ENCODE measurements at regions not wholly inside any gene's neighbourhood (a gene's known extent, or its start where the extent isn't known, plus 50 kb on each side); places are given as distances from the start of the nearest gene placed in this dataset.

DNA sequence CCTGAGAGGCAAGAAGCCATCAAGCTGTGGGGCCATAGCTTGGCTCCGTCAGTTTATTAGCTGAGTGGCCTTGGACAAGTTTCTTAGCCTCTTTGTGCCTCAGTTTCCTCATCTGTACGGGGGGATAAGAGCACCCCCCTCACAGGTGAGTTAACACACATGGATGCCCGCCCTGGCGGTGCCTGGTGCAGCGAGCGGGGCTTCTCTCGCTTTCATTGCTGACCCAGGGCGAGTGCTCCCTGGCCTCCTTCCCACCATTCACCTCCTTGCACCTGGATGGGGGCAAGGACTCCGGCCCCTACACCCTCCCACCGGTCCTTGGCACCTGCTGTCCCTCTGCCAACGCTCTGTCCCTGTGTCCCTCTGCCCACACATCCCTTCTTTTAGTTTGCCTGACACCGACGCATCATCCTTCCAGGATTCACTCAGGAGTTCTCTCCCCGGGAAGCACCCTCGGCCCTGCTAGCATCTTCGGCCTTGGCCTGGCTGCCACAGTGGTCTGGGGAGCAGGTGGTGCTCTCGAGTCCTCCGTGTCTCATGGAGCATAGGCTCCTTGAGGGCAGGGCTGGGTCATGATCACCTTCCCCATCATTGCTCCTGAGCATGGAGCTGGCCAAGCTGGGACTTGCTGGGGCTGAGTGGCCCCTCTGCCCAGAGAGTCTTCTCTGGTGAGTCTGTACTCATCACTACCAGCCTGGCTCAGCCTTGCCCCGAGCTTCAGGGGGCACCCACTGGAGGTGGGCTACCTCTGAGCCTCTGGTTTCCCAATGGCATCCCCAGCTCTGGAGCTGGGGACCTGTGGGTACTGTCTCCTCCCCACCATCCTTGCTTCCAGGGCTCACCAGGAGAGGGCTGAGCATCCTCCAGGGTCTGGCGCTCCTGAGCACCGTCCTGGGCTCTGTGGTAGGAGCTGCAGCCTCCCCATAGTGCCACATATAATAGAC is 53.8 kb upstream of the SORCS2 start:
- Histone ChIP-seq H3K4me3 (no peak overlapping the region), H3K4me2 (ENCODE audit: control insufficient read depth, insufficient read depth) (no peak overlapping the region), H3K79me2 (ENCODE audit: control insufficient read depth, insufficient read depth, low read length) (no peaks in the 10 kb centered on the region), H3K27me3 (replicated peaks in 1 of 2; ENCODE audit: control insufficient read depth in 2 of 2, insufficient read depth in 2 of 2, low read length in 1 of 2) (no peaks in the 10 kb centered on the region; a peak in 1 of 4 replicates), H2AFZ (ENCODE audit: control insufficient read depth, low read depth, low read length) (no peak overlapping the region), H3K36me3 (ENCODE audit: control insufficient read depth in 2 of 2, insufficient read depth in 2 of 2, low read length in 1 of 2) (no peaks in the 10 kb centered on the region), H3K9ac (ENCODE audit: control insufficient read depth, insufficient read depth, low read length) (no peak overlapping the region), H4K20me1 (ENCODE audit: control insufficient read depth, insufficient read depth) (no peaks in the 10 kb centered on the region), H3K9me3 (replicated peaks; ENCODE audit: control insufficient read depth, insufficient read depth, low read length) (no peaks in the 10 kb centered on the region), H3K4me1 (ENCODE audit: control insufficient read depth, insufficient read depth, low read length) (no peaks in the 10 kb centered on the region), H3K27ac (ENCODE audit: control insufficient read depth, insufficient read depth) (no peak overlapping the region)
- no peak for FAIRE-seq
- DNase-seq (ENCODE audit: low read depth, low spot score), result no peak
- 31% methylated on average over 21 of the region's 21 CpGs for WGBS (ENCODE audit: insufficient coverage, insufficient replicate concordance, low lambda C conversion rate, missing lambda C conversion rate)
- POLR2A ChIA-PET, result no interaction called here
- ATAC-seq, result no peak
- in situ Hi-C loops (cut with MboI) (no loop called here), intact Hi-C loops (cut with micrococcal nuclease; ENCODE audit: unreplicated experiment) (no loop called here)
- no TSS peak for BruUV-seq (replicated peaks)
- RAD21 ChIA-PET (ENCODE audit: unreplicated experiment), result no interaction called here
- CTCF ChIA-PET, result no interaction called here
- SMC1A ChIA-PET (ENCODE audit: uncharacterized antibody, unreplicated experiment), result no interaction called here
- TF ChIP-seq EP300 (IDR thresholded peaks at IDR 0.05; ENCODE audit: borderline replicate concordance in 1 of 2, control insufficient read depth in 1 of 2, low read depth in 2 of 2, low read length in 2 of 2), result no peak
- no peak for TF ChIP-seq SMARCA5 (IDR thresholded peaks at IDR 0.05)
- no peak for TF ChIP-seq SMAD1 (IDR thresholded peaks at IDR 0.05; ENCODE audit: low read depth, partially characterized antibody)
- TF ChIP-seq CBX5 (IDR thresholded peaks at IDR 0.05; ENCODE audit: low read depth), result no peak
- TF ChIP-seq POU2F2 (IDR thresholded peaks at IDR 0.05; ENCODE audit: borderline replicate concordance, low read depth, low read length), result no peak
- TF ChIP-seq DPF2 (IDR thresholded peaks at IDR 0.05), result no peak
- no peak for TF ChIP-seq TAF1 (IDR thresholded peaks at IDR 0.05; ENCODE audit: borderline replicate concordance, low read depth, low read length)
- TF ChIP-seq, protein P1, sequence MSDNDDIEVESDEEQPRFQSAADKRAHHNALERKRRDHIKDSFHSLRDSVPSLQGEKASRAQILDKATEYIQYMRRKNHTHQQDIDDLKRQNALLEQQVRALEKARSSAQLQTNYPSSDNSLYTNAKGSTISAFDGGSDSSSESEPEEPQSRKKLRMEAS (IDR thresholded peaks at IDR 0.05; ENCODE audit: low read depth, low read length), result no peak
- TF ChIP-seq, protein P2, sequence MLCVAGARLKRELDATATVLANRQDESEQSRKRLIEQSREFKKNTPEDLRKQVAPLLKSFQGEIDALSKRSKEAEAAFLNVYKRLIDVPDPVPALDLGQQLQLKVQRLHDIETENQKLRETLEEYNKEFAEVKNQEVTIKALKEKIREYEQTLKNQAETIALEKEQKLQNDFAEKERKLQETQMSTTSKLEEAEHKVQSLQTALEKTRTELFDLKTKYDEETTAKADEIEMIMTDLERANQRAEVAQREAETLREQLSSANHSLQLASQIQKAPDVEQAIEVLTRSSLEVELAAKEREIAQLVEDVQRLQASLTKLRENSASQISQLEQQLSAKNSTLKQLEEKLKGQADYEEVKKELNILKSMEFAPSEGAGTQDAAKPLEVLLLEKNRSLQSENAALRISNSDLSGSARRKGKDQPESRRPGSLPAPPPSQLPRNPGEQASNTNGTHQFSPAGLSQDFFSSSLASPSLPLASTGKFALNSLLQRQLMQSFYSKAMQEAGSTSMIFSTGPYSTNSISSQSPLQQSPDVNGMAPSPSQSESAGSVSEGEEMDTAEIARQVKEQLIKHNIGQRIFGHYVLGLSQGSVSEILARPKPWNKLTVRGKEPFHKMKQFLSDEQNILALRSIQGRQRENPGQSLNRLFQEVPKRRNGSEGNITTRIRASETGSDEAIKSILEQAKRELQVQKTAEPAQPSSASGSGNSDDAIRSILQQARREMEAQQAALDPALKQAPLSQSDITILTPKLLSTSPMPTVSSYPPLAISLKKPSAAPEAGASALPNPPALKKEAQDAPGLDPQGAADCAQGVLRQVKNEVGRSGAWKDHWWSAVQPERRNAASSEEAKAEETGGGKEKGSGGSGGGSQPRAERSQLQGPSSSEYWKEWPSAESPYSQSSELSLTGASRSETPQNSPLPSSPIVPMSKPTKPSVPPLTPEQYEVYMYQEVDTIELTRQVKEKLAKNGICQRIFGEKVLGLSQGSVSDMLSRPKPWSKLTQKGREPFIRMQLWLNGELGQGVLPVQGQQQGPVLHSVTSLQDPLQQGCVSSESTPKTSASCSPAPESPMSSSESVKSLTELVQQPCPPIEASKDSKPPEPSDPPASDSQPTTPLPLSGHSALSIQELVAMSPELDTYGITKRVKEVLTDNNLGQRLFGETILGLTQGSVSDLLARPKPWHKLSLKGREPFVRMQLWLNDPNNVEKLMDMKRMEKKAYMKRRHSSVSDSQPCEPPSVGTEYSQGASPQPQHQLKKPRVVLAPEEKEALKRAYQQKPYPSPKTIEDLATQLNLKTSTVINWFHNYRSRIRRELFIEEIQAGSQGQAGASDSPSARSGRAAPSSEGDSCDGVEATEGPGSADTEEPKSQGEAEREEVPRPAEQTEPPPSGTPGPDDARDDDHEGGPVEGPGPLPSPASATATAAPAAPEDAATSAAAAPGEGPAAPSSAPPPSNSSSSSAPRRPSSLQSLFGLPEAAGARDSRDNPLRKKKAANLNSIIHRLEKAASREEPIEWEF (IDR thresholded peaks at IDR 0.05; ENCODE audit: insufficient replicate concordance, low read depth, low read length), result no peak
- no peak for TF ChIP-seq BRCA1 (IDR thresholded peaks at IDR 0.05; ENCODE audit: low read depth, low read length)
- TF ChIP-seq NFXL1 (IDR thresholded peaks at IDR 0.05; ENCODE audit: borderline replicate concordance), result no peak
- no peak for TF ChIP-seq MTA3 (IDR thresholded peaks at IDR 0.05; ENCODE audit: borderline replicate concordance, low read length)
- no peak for TF ChIP-seq JUNB (IDR thresholded peaks at IDR 0.05)
- TF ChIP-seq, protein P3, sequence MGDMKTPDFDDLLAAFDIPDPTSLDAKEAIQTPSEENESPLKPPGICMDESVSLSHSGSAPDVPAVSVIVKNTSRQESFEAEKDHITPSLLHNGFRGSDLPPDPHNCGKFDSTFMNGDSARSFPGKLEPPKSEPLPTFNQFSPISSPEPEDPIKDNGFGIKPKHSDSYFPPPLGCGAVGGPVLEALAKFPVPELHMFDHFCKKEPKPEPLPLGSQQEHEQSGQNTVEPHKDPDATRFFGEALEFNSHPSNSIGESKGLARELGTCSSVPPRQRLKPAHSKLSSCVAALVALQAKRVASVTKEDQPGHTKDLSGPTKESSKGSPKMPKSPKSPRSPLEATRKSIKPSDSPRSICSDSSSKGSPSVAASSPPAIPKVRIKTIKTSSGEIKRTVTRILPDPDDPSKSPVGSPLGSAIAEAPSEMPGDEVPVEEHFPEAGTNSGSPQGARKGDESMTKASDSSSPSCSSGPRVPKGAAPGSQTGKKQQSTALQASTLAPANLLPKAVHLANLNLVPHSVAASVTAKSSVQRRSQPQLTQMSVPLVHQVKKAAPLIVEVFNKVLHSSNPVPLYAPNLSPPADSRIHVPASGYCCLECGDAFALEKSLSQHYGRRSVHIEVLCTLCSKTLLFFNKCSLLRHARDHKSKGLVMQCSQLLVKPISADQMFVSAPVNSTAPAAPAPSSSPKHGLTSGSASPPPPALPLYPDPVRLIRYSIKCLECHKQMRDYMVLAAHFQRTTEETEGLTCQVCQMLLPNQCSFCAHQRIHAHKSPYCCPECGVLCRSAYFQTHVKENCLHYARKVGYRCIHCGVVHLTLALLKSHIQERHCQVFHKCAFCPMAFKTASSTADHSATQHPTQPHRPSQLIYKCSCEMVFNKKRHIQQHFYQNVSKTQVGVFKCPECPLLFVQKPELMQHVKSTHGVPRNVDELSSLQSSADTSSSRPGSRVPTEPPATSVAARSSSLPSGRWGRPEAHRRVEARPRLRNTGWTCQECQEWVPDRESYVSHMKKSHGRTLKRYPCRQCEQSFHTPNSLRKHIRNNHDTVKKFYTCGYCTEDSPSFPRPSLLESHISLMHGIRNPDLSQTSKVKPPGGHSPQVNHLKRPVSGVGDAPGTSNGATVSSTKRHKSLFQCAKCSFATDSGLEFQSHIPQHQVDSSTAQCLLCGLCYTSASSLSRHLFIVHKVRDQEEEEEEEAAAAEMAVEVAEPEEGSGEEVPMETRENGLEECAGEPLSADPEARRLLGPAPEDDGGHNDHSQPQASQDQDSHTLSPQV (IDR thresholded peaks at IDR 0.05), result no peak

All from GM12878 (cell line).